H1 (cell line): ENCODE measurements at regions not wholly inside any gene's neighbourhood (a gene's known extent, or its start where the extent isn't known, plus 50 kb on each side); places are given as distances from the start of the nearest gene placed in this dataset.

Source experiments
- CTCF ChIA-PET: fragments of 300-600 bp; sonication (Branson Sonifier 250); formaldehyde crosslinking; loops from one replicate; lab custom pipeline; 2021; ENCODE audit not compliant: partially characterized antibody; lab: Charles Lee
- POLR2A ChIA-PET: fragments of 300-600 bp; sonication (Branson Sonifier 250); formaldehyde crosslinking; loops from one replicate; lab custom pipeline; 2021; ENCODE audit warnings: inconsistent platforms; ENCODE audit not compliant: partially characterized antibody; lab: Charles Lee
- DNase-seq, 2 experiments: peaks; one replicate each; pipeline versions ENCODE4 v3.0.0 to v3.0.0-alpha.2; 2010 to 2022; ENCODE audit warnings: low spot score in 2 of 2, low read depth in 1 of 2, mixed read lengths in 1 of 2
- FAIRE-seq: peaks from 2 replicates; lab custom pipeline; 2011; peaks lifted over from hg19 to GRCh38; lab: Jason Lieb, UNC
- H2AFZ ChIP-seq: 2 replicates; pipeline ENCODE4 v1.8.1; 2012; ENCODE audit warnings: low read length, inconsistent platforms
- H2AK5ac ChIP-seq: 2 replicates; pipeline ENCODE4 v1.6.1; 2013; ENCODE audit warnings: low read depth, low read length
- H2BK120ac ChIP-seq: replicated peaks from 2 replicates; pipeline ENCODE3; 2013; ENCODE audit warnings: low read depth, low read length, inconsistent platforms
- H2BK12ac ChIP-seq: 2 replicates; pipeline ENCODE4 v1.6.1; 2013; ENCODE audit warnings: low read depth, low read length
- H2BK15ac ChIP-seq: 2 replicates; pipeline ENCODE4 v1.6.1; 2013; ENCODE audit warnings: low read length
- H2BK20ac ChIP-seq: 2 replicates; pipeline ENCODE4 v1.6.1; 2013; ENCODE audit warnings: low read length
- H2BK5ac ChIP-seq: 2 replicates; pipeline ENCODE4 v1.6.1; 2013; ENCODE audit warnings: low read depth, low read length
- H3K14ac ChIP-seq: 2 replicates; pipeline ENCODE4 v1.6.1; 2013; ENCODE audit warnings: inconsistent platforms; ENCODE audit not compliant: insufficient read length
- H3K18ac ChIP-seq: 2 replicates; pipeline ENCODE4 v1.6.1; 2013; ENCODE audit warnings: low read length; ENCODE audit errors: extremely low read depth
- H3K23ac ChIP-seq: 2 replicates; pipeline ENCODE4 v1.6.1; 2013; ENCODE audit warnings: inconsistent platforms; ENCODE audit not compliant: insufficient read length
- H3K23me2 ChIP-seq: 2 replicates; pipeline ENCODE4 v1.6.1; 2013; ENCODE audit warnings: low read depth, low read length
- H3K27ac ChIP-seq: 2 replicates; pipeline ENCODE4 v1.6.1; 2011; ENCODE audit warnings: low read depth, low read length, inconsistent platforms
- H3K27me3 ChIP-seq, 4 experiments: replicated peaks in 1 of 4; 1 replicate in 1 of 4; 2 replicates in 3 of 4; pipeline versions ENCODE4 v1.6.1 to v1.8.1; 2011 to 2013; ENCODE audit warnings: low read length in 3 of 4, mild to moderate bottlenecking in 3 of 4, inconsistent platforms in 2 of 4, mixed read lengths in 2 of 4, moderate library complexity in 1 of 4; ENCODE audit not compliant: control insufficient read depth in 3 of 4, insufficient read depth in 3 of 4; ENCODE audit errors: extremely low read depth in 1 of 4
- H3K36me3 ChIP-seq, 4 experiments: 2 replicates each; pipeline versions ENCODE4 v1.6.1 to v1.8.1; 2011 to 2013; ENCODE audit warnings: mild to moderate bottlenecking in 4 of 4, low read length in 3 of 4, moderate library complexity in 2 of 4, control low read depth in 1 of 4, inconsistent platforms in 1 of 4; ENCODE audit not compliant: insufficient read depth in 4 of 4, control insufficient read depth in 2 of 4
- H3K4ac ChIP-seq: replicated peaks from 2 replicates; pipeline ENCODE3; 2013; ENCODE audit warnings: low read length, low read depth, mixed read lengths, inconsistent platforms; ENCODE audit not compliant: insufficient read length
- H3K4me1 ChIP-seq, 4 experiments: replicated peaks in 1 of 4; 1 replicate in 1 of 4; 2 replicates in 3 of 4; pipeline versions ENCODE4 v1.6.1 to v1.8.1; 2011 to 2013; ENCODE audit warnings: low read length in 3 of 4, inconsistent platforms in 2 of 4, mixed read lengths in 1 of 4; ENCODE audit not compliant: insufficient read depth in 4 of 4, control insufficient read depth in 3 of 4
- H3K4me2 ChIP-seq, 2 experiments: 2 replicates each; pipeline versions ENCODE4 v1.6.1 to v1.8.1; 2011 to 2013; ENCODE audit warnings: low read depth in 2 of 2, low read length in 2 of 2, control low read depth in 1 of 2, inconsistent platforms in 1 of 2, mild to moderate bottlenecking in 1 of 2; ENCODE audit not compliant: insufficient read depth in 1 of 2
- H3K4me3 ChIP-seq, 4 experiments: fragments of 200-600, 300-600 bp in 1 of 4; sonication (generic), shearing (Covaris generic), sonication (Bioruptor Twin) in 1 of 4; 2 replicates each; pipeline versions ENCODE4 v1.5.1 to v1.8.1; 2011 to 2016; ENCODE audit warnings: low read length in 4 of 4, low read depth in 3 of 4, control low read depth in 2 of 4, inconsistent platforms in 2 of 4, mild to moderate bottlenecking in 2 of 4, mixed read lengths in 1 of 4, moderate library complexity in 1 of 4; ENCODE audit not compliant: insufficient read depth in 2 of 4; ENCODE audit errors: extremely low read depth in 1 of 4
- H3K56ac ChIP-seq: replicated peaks from 2 replicates; pipeline ENCODE3; 2013; ENCODE audit warnings: low read depth, mild to moderate bottlenecking, mixed read lengths, low read length, inconsistent platforms; ENCODE audit not compliant: insufficient read length
- H3K79me1 ChIP-seq: 2 replicates; pipeline ENCODE4 v1.6.1; 2013; ENCODE audit warnings: low read depth, low read length, control low read depth
- H3K79me2 ChIP-seq, 2 experiments: 2 replicates each; pipeline versions ENCODE4 v1.6.1 to v1.8.1; 2012 to 2013; ENCODE audit warnings: low read length in 2 of 2, mild to moderate bottlenecking in 2 of 2, inconsistent platforms in 1 of 2; ENCODE audit not compliant: insufficient read depth in 2 of 2, control insufficient read depth in 1 of 2
- H3K9ac ChIP-seq, 4 experiments: replicated peaks in 1 of 4; 1 replicate in 1 of 4; 2 replicates in 3 of 4; pipeline versions ENCODE4 v1.6.1 to v1.8.1; 2011 to 2013; ENCODE audit warnings: low read depth in 3 of 4, low read length in 3 of 4, control low read depth in 2 of 4, mild to moderate bottlenecking in 2 of 4, moderate library complexity in 2 of 4, inconsistent platforms in 1 of 4; ENCODE audit errors: extremely low read depth in 1 of 4
- H3K9me3 ChIP-seq, 2 experiments: 2 replicates each; pipeline versions ENCODE4 v1.6.1 to v1.8.1; 2012 to 2013; ENCODE audit warnings: mild to moderate bottlenecking in 2 of 2, moderate library complexity in 2 of 2, control low read depth in 1 of 2, inconsistent platforms in 1 of 2, low read depth in 1 of 2, low read length in 1 of 2, mixed read lengths in 1 of 2; ENCODE audit not compliant: insufficient read depth in 2 of 2
- H4K20me1 ChIP-seq, 2 experiments: replicated peaks in 1 of 2; 2 replicates each; pipeline versions ENCODE3 to v1.8.1; 2011 to 2013; ENCODE audit warnings: inconsistent platforms in 2 of 2, low read length in 2 of 2, mild to moderate bottlenecking in 1 of 2; ENCODE audit not compliant: insufficient read depth in 2 of 2, control insufficient read depth in 1 of 2
- H4K5ac ChIP-seq: 2 replicates; pipeline ENCODE4 v1.6.1; 2013; ENCODE audit warnings: low read length, low read depth, mixed read lengths, inconsistent platforms; ENCODE audit not compliant: insufficient read length
- H4K8ac ChIP-seq: 2 replicates; pipeline ENCODE4 v1.8.0; 2013; ENCODE audit warnings: mild to moderate bottlenecking, moderate library complexity, low read length, inconsistent platforms; ENCODE audit not compliant: insufficient read depth; ENCODE audit errors: extremely low read depth
- H4K91ac ChIP-seq: replicated peaks from 2 replicates; pipeline ENCODE3; 2013; ENCODE audit warnings: low read length, mixed read lengths, inconsistent platforms; ENCODE audit not compliant: insufficient read length
- ATF2 ChIP-seq: IDR thresholded peaks from 2 replicates; pipeline ENCODE4 v1.6.1; 2012; ENCODE audit warnings: low read length, inconsistent platforms
- BACH1 ChIP-seq: IDR thresholded peaks from 2 replicates; pipeline ENCODE4 v1.6.1; 2012; ENCODE audit warnings: low read length, improper control_type of control experiment
- CEBPB ChIP-seq: IDR thresholded peaks from 2 replicates; pipeline ENCODE4 v1.6.1; 2012; ENCODE audit warnings: low read depth, low read length
- CHD2 ChIP-seq: IDR thresholded peaks from 2 replicates; pipeline ENCODE4 v1.6.1; 2012; ENCODE audit warnings: low read length, improper control_type of control experiment
- CTBP2 ChIP-seq: IDR thresholded peaks from 2 replicates; pipeline ENCODE4 v1.7.0; 2011; ENCODE audit warnings: borderline replicate concordance, mild to moderate bottlenecking, moderate library complexity, mixed read lengths, low read length; ENCODE audit not compliant: insufficient read depth, insufficient read length
- JUN ChIP-seq: IDR thresholded peaks from 2 replicates; pipeline ENCODE4 v1.6.1; 2011; ENCODE audit warnings: low read depth, mild to moderate bottlenecking, improper control_type of control experiment, low read length
- POLR2AphosphoS5 ChIP-seq: IDR thresholded peaks from 2 replicates; pipeline ENCODE4 v1.6.1; 2011; ENCODE audit warnings: low read depth, low read length
- RAD21 ChIP-seq, 2 experiments: IDR thresholded peaks in 1 of 2; conservative IDR thresholded peaks in 1 of 2; 2 replicates each; pipeline ENCODE4 v1.6.1; 2011; ENCODE audit warnings: low read depth in 2 of 2, low read length in 2 of 2, improper control_type of control experiment in 1 of 2, inconsistent platforms in 1 of 2, mild to moderate bottlenecking in 1 of 2, moderate library complexity in 1 of 2
- RNF2 ChIP-seq: fragments of 200-900, 300-1000 bp; sonication (generic); IDR thresholded peaks from 2 replicates; pipeline ENCODE4 v1.7.1; 2016; ENCODE audit warnings: borderline replicate concordance, low read depth, mild to moderate bottlenecking, antibody characterized with exemption, low read length; ENCODE audit not compliant: poor library complexity, severe bottlenecking; ENCODE audit errors: missing control alignments
- SIRT6 ChIP-seq: IDR thresholded peaks from one replicate; pipeline ENCODE4 v1.7.1; 2012; ENCODE audit warnings: low read length, inconsistent platforms
- SIX5 ChIP-seq: IDR thresholded peaks from 2 replicates; pipeline ENCODE4 v1.6.1; 2011; ENCODE audit warnings: mild to moderate bottlenecking, low read depth, low read length
- TBP ChIP-seq: IDR thresholded peaks from 2 replicates; pipeline ENCODE4 v1.6.1; 2011; ENCODE audit warnings: low read depth, low read length, improper control_type of control experiment
- TCF12 ChIP-seq: IDR thresholded peaks from 2 replicates; pipeline ENCODE4 v1.6.1; 2011; ENCODE audit warnings: low read depth, mild to moderate bottlenecking, low read length
- WGBS, 2 experiments: shearing (Covaris generic) in 1 of 2; methylation state at CpG; one replicate each; pipeline versions ENCODE4 v1.1.6 to v1.1.7; 2013 to 2015; ENCODE audit warnings: low lambda C conversion rate in 2 of 2, mixed read lengths in 2 of 2, inconsistent platforms in 1 of 2, low coverage in 1 of 2, missing lambda C conversion rate in 1 of 2; ENCODE audit not compliant: insufficient replicate concordance in 2 of 2, insufficient coverage in 1 of 2, insufficient read length in 1 of 2; ENCODE audit errors: extremely low coverage in 1 of 2, missing lambda C conversion rate in 1 of 2; 5-methylcytosine and 5-hydroxymethylcytosine counted together

- Histone ChIP-seq H4K91ac (no peak overlapping the region), H3K14ac (no peak overlapping the region), H2BK12ac (no peak overlapping the region), H4K8ac (no peak overlapping the region), H3K79me1 (no peaks in the 10 kb centered on the region), H3K23me2 (no peaks in the 10 kb centered on the region), H3K9ac (no peak overlapping the region), H4K20me1 (no peaks in the 10 kb centered on the region), H3K23ac (no peak overlapping the region), H3K27ac (no peak overlapping the region), H3K36me3 (no peaks in the 10 kb centered on the region), H2BK120ac (no peak overlapping the region), H3K79me2 (no peaks in the 10 kb centered on the region), H3K9me3 (no peaks in the 10 kb centered on the region), H3K4me1 (peaks cover 0 to 5% (median 2%) of the 10 kb centered on the region in 4 experiments; a peak in 3 of 7 replicates), H3K4me2 (no peak overlapping the region), H2BK20ac (no peak overlapping the region), H3K56ac (no peak overlapping the region), H2BK15ac (no peak overlapping the region), H3K4ac (no peak overlapping the region), H3K4me3 (no peak overlapping the region), H2AK5ac (no peak overlapping the region), H3K18ac (no peak overlapping the region), H3K27me3 (no peaks in the 10 kb centered on the region), H2AFZ (no peak overlapping the region), H4K5ac (no peak overlapping the region), H2BK5ac (no peak overlapping the region)
- 0% methylated on average over 1 of the region's 1 CpG; no CpG with 5 or more reads in 1 of the 2 experiments for WGBS, 2 experiments
- no peak for FAIRE-seq
- POLR2A ChIA-PET = no interaction called here
- CTCF ChIA-PET = interaction anchor here (0.9 kb wide), 1 partner anchor 70 kb away, joined by 3 read pairs; no protein-coding TSS in a partner anchor
- DNase-seq = no peak
- TF ChIP-seq CTBP2 (no peak), CEBPB (no peak), JUN (no peak), POLR2AphosphoS5 (no peak), BACH1 (no peak), TCF12 (no peak), RAD21 (IDR thresholded peaks at IDR 0.05 in 1 of 2, conservative IDR thresholded peaks at IDR 0.05 in 1 of 2; ENCODE audit: low read depth in 2 of 2, low read length in 2 of 2) (no peak), ATF2 (no peak), SIX5 (no peak), SIRT6 (no peak), TBP (no peak), RNF2 (no peak), CHD2 (no peak)
Measured at GRCh38 chr5:88045165-88045564, 223.5 kb downstream of the TMEM161B start.
